Activated gamma-delta T cell treated with Interleukin-2 at 50 U/mL for 16 hours (primary cell): ENCODE measurements at regions not wholly inside any gene's neighbourhood (a gene's known extent, or its start where the extent isn't known, plus 50 kb on each side); places are given as distances from the start of the nearest gene placed in this dataset.
"Not testable (repeated sequence)": the region's sequence is repeated elsewhere in the genome, so short reads cannot be mapped to it uniquely, and the experiment has no call there.

Source experiments
- DNase-seq: peaks from one replicate; pipeline ENCODE4 v3.0.0-alpha.2; 2020

DNA sequence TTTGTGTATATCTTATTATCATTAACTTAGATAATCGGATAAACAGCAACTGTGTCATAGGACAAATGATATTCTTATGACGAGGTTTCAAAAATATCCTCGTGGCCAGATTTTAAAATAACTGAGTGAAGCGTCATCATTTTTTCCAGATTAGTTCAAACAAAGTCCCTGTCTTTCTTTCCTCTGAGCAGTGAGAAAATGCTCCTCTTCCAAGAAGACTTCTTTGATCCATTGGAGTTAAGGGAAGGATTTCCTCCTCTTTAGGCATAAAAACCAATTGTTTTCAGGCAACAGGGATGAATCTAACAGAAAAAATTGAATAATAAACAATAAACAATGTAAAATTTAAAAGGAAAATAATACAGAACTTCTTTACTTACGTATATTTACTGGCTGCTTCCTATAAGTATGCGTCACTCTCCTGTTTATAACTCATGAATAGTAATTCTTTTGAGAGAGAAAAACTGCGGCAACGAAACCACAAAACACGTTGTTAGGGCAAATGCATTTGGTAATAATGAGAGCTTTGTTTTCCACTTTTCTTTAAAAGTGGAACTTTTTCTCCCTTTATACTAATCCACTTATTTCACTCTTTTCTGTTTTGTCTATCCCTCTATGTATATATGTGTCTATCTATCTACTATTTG, 419.4 kb upstream of the ONECUT1 start:
- no peak for DNase-seq

GRCh38 chr15:53208751-53209150, 418.6 kb upstream of the ONECUT1 start:
- DNase-seq, result no peak

- no peak for DNase-seq
Measured at GRCh38 chr15:53203454-53203853, 413.3 kb upstream of the ONECUT1 start.

DNA sequence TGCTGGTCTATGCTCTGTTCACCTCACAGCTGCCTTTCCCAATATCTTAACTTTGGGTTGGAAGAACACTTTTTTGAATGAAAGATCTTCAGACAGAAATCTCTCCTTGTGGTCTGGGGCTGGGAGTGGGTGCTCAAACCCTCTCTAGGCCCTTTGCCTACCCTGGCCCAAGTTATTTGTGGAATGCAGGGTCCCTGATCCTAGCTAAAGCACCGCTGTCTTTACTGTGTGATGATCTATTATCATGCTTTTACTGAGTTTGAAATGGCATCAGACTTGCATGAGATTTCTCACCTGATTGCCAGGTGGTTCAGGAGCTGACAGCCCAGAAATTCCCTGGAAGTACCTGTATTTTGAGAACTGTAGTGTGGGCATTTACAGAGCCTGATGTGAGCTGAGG, 412.7 kb upstream of the ONECUT1 start:
- no peak for DNase-seq

DNA sequence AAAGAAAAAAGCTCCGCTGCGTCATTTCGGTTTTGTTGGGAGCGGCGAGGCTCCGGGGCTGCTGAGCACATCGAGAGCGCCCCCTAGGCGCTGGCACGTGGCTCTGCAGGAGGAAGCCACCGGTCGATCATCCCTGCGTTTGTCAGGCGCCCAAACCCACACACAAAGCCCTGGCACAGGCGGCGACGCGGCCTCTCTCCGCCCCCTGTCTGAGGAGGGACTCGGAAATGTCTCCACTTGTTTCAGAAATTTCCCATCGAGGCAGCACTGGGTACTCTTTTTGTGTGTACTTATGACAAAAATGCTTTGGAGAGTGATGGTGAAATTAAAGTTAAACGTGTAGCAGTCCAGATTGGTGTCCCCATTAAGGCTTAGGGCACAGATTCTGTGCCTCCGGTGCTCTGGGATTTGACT, 407.3 kb upstream of the ONECUT1 start:
- no peak for DNase-seq

GRCh38 chr15:53196788-53197187, 406.7 kb upstream of the ONECUT1 start:
- DNase-seq, result no peak

DNA sequence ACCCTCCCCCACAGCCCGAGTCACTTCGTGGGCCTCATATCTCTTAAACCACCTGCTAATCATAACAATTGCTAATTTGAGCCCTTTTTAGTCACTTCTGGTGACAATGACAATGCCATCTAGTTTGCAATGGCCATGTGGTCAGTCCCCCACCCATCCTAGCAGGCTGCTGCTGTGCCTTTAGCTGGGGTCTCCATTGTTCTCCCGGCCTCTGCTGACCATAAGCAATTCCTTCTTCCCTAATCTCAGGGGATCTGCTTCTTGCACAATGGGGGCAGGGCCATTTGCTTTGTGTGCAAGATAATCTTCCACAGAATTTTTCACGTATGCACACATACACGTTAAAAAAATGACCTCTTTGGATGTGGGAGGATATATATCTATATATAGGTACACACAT, 406.1 kb upstream of the ONECUT1 start:
- no peak for DNase-seq

GRCh38 chr15:53193149-53193548, 403.0 kb upstream of the ONECUT1 start:
- no peak for DNase-seq

GRCh38 chr15:53189860-53190259, 399.7 kb upstream of the ONECUT1 start:
- no peak for DNase-seq

GRCh38 chr15:53183449-53183848, 393.3 kb upstream of the ONECUT1 start:
- DNase-seq, result not testable (repeated sequence)

- no peak for DNase-seq
Measured at GRCh38 chr15:53171571-53171970, 381.4 kb upstream of the ONECUT1 start.

DNA sequence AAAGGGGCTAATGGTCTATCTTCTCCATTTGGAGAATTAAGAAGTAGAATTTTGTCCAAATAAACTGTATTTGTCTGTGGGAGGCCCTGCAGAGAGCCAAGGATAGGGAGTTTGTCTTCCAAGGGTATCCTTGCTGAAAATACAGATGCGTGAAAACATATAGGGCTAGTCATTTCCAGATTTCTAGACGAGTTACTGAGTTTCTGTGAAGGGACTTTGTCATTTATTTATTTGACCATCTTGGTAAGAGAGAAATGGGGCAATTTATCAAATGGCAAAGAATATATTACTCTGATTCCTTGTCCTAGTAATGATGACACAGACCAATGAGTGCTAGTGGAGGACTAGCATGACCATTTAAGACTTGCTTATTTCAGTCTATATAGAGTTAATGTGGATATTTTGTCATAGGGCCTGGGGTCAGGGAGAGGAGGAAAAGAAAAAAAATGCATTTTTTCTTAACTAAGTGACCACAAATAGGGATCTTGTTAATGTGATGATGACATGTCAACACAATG, 376.6 kb upstream of the ONECUT1 start:
- no peak for DNase-seq

DNA sequence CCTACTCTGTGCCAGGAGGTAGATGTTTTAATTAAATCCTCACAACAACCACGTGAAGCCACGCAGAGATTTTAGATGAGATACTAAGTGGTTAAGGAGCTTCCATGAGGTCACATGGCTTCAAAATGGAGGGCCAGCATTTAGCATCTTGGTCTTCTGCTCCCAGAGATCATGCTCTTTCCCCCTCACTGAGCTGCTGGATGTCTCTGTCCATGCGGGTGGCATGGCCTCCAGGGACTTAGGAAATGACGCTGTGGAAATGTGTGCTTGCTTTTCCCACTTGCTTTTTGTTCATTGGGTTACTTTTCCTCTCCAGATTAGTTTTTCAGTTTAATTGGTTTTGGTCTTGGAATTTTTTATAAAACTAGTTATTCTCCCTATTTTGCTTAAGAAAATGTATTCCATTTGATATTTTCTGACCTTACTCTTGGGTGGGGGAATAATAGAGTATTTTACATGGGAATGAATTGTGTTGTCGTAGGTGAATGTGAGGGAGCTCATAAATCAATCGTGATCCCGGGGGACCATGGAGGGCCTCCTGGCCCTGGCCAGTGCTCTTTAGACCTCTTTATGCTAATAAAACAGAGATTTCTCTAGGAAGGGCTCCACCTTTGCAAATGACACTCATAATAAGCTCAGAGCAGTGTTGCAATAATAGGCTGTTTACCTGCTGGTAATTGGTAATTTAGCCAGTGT, 376.0 kb upstream of the ONECUT1 start:
- no peak for DNase-seq

- DNase-seq, result no peak
Measured at GRCh38 chr15:53160092-53160704, 370.1 kb upstream of the ONECUT1 start.

- DNase-seq, result no peak
Measured at GRCh38 chr15:53159458-53159857, 369.3 kb upstream of the ONECUT1 start.

- DNase-seq, result no peak
Measured at GRCh38 chr15:53158995-53159394, 368.9 kb upstream of the ONECUT1 start.

- DNase-seq, result no peak
Measured at GRCh38 chr15:53133255-53133850, 343.2 kb upstream of the ONECUT1 start.

GRCh38 chr15:53130943-53131342, 340.8 kb upstream of the ONECUT1 start:
- no peak for DNase-seq

- no peak for DNase-seq
Measured at GRCh38 chr15:53129121-53129904, 339.2 kb upstream of the ONECUT1 start.

- DNase-seq, result no peak
Measured at GRCh38 chr15:53128652-53129051, 338.5 kb upstream of the ONECUT1 start.

DNA sequence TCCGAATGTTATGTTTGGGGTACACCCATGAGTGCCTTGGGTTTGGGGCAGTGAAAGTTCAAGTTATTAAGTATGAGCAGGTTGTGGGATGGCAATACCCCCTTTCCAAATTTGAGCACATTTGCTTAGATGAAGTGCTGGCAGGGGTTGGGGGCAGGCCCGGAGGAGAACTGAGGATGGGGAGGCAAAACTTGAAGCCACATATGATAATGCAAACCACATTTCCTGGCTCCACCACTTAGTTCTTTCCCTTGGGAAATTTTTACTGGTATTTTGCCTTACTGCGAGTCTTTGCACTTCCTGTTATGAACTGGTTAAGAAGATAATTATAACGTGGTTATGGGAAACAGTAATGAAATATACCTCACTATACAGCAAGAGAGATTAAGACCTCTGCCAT, 336.0 kb upstream of the ONECUT1 start:
- DNase-seq, result no peak

DNA sequence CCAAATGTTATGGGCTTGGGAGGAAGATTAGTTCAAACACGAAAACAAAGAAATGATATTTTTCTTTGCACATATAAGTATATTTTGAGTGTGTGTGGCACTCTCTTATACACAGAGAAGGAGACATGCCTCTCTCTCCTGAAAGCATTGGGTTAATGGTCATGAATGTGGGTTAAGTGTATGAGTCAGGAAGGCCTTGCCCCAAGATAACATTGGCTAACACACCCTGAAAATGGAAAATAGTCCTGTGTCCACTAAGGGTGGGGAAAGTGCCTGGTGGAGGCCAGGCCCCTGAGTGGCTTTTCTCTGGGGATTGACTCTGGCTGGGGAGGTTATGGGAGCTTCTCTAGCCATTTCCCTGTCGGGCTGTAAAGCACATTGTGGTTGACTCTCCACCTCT, 332.7 kb upstream of the ONECUT1 start:
- no peak for DNase-seq

GRCh38 chr15:53116915-53117314, 326.8 kb upstream of the ONECUT1 start:
- DNase-seq, result not testable (repeated sequence)
